Astrocyte of the spinal cord (primary cell): ENCODE measurements at regions not wholly inside any gene's neighbourhood (a gene's known extent, or its start where the extent isn't known, plus 50 kb on each side); places are given as distances from the start of the nearest gene placed in this dataset.

Experiments used
- DNase-seq: peaks from one replicate; pipeline ENCODE4 v3.0.0; 2011; ENCODE audit warnings: low read depth, low spot score
- H3K4me3 ChIP-seq: 2 replicates; pipeline ENCODE4 v1.5.1; 2011; ENCODE audit warnings: low read depth, mild to moderate bottlenecking, low read length, moderate library complexity
- CTCF ChIP-seq: IDR thresholded peaks from 2 replicates; pipeline ENCODE4 v1.5.1; 2012; ENCODE audit warnings: low read depth, mild to moderate bottlenecking, low read length, inconsistent platforms
- in situ Hi-C: cut with HindIII; loops from 2 replicates; pipeline ENCODE4 v1.10.0; 2017; ENCODE audit warnings: low sequenced_read_pairs

GRCh38 chr17:77471984-77472461 lies 331.3 kb downstream of the SEC14L1 start:
- no peak overlapping the region for H3K4me3 ChIP-seq
- DNase-seq: peak; percentile 90
- no peak for TF ChIP-seq CTCF
- in situ Hi-C loops: no loop called here

- no peak for TF ChIP-seq CTCF
- in situ Hi-C loops: no loop called here
- peak; percentile 72 for DNase-seq
- H3K4me3 ChIP-seq: no peak overlapping the region
Measured at GRCh38 chr17:77472468-77473310, 331.9 kb downstream of the SEC14L1 start.

GRCh38 chr17:77473615-77474226 lies 333.0 kb downstream of the SEC14L1 start:
- H3K4me3 ChIP-seq: no peak overlapping the region
- in situ Hi-C loops: no loop called here
- DNase-seq: no peak
- TF ChIP-seq CTCF: no peak

- in situ Hi-C loops: no loop called here
- DNase-seq: peak; percentile 43
- no peak overlapping the region for H3K4me3 ChIP-seq
- no peak for TF ChIP-seq CTCF
Measured at GRCh38 chr17:77474292-77474988, 333.7 kb downstream of the SEC14L1 start.

GRCh38 chr17:77475016-77475976 lies 334.5 kb downstream of the SEC14L1 start:
- in situ Hi-C loops: no loop called here
- TF ChIP-seq CTCF: peak; percentile 2
- H3K4me3 ChIP-seq: no peak overlapping the region
- DNase-seq: peak; percentile 95
